Activated gamma-delta T cell (primary cell): ENCODE measurements at regions not wholly inside any gene's neighbourhood (a gene's known extent, or its start where the extent isn't known, plus 50 kb on each side); places are given as distances from the start of the nearest gene placed in this dataset.

ENCODE experiments used
- DNase-seq: peaks from one replicate; lab custom pipeline; 2025; lab: John Stamatoyannopoulos, UW

DNA sequence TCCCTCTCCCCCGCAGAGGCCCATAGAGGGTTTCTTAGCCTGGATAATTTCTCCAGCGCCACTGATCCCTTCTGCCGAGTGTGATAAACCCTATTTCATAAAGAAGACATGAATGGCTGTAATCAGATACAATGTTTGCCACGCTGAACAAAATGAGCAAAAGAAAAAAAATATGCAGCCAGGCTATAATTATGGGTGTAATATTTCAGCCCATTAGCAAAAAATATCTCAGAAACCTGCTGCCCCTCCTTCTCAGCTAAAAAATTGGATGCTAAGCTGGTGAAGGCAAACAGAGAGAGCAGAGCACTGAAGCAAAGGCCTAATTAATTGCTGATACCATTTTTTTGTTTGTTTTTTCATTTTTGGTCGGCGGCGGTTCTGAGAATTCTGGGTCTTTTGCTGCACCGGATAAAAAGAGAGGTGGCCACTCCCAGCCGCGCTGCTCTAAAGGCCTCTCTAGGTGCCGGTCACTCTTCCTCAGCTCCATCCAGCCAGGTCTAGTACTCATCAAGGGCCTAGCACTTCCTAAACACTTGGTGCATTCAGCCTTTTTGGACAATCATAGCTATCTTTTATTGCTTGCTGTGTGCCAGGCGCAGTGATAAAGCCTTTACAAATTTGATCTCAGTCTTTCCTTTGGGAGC, 128.7 kb upstream of the TLE3 start:
- DNase-seq, result no peak

DNA sequence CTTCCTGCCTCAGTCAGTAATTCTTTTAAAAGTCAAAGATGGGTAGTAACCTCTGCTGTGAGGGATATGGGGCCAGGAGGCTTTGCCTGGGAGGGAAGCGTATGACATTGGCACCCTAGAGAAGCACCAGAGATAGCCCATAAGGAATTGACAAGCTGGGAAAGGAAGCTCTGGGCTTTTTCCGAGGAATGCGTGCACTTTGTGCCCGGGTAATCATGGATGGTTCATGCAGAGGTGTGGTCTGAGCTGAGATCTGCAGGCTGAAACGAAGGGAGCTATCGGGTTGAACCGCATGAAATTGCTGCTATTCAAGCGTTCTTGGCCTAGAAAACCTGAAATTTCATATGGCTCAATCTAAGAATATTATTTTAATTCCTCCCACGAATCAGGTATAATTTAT, 127.7 kb upstream of the TLE3 start:
- no peak for DNase-seq

DNA sequence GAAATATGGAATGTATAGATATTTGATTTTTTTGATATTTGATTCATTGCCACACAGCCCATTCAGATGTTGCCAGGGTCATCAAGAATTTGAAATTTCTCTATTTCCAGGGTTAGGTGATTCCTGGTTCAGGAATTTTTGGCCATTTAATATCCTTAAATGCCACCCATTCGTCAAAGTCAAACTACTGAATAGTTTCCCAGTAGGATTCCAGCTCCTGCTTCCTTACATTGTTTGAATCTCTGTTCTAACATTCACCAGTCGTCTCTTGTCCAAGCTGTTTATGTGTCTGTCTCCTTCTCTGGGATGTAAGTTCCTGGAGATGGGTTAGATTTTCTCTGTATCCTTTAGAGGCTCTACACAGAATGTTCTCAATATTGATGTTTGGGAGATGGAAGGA, 124.9 kb upstream of the TLE3 start:
- DNase-seq, result no peak

DNA sequence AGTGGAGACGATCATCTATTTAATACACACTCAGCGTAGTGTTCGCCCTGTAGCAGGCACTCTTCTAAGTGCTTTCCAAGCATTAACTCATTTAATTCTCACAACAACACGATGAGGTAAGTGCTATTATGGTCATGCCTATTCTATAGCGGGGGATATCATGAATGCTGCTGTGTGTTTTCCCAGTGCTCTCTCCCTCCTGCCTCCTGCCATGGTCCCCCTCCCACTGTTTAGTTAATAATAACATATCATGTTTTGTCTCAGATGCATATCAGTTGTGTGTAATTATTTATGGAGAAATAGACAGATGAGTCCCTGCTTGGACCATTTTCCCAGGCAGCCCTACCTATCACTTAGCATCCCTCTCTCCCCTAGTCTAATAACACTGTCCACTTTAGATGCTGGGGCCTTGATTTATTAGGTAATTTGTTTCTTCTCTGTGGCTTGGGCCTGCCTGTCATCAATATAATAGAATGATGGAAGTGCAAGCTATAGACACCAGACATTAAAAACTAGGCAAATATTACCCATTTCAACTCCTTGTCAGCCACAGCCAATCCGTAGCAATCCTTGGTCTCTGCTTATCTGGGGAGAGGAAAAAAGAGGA, 122.9 kb upstream of the TLE3 start:
- no peak for DNase-seq

DNA sequence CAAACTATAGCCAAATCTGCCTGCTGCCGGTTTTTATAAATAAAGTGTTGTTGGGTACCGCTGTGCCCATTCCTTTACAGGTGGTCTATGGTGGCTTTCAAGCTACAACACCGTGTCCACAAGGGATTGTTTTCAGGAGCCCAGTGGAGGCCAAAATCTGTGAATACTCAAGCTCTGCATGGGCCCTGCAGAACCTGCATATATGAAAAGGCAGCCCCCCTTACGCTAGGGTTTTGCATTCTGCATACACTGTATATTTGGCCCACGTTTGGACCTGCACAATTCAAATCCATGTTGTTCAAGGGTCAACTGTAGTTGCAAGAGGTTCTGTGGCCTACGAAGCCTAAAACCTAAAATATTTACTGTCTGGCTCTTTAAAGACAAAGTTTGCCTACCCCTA, 122.2 kb upstream of the TLE3 start:
- DNase-seq, result no peak

DNA sequence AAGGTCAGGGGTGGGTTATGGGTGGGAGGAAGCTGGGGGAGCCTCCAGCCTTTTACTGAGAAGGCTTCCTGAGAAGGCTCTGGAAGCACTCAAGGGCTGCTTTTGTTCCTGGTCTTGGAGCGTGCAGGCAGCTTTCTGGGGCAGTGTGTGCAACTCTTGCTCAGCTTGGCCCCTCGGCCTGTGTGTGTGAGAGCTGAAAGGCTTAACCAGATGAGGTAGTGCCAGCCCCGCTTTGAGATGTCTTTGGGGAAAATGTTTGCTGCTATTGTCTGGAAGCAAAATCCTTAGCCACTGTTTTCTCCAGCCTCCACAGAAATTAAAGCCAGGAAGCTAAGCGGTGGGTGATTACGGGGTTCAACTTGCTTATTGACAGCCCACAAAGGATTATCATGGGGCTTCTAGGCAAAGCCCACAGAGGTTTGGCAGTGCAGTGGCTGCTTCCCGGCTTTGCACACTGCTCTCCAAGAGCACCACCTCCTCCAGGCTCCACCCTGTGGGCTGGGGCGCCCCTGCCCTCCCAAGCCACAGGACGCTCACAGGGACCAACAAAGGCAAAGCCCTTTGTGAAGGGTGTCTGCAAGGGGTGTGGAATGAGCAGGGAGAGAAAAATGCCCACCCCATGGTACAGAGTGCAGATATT, 121.7 kb upstream of the TLE3 start:
- DNase-seq, result no peak

DNA sequence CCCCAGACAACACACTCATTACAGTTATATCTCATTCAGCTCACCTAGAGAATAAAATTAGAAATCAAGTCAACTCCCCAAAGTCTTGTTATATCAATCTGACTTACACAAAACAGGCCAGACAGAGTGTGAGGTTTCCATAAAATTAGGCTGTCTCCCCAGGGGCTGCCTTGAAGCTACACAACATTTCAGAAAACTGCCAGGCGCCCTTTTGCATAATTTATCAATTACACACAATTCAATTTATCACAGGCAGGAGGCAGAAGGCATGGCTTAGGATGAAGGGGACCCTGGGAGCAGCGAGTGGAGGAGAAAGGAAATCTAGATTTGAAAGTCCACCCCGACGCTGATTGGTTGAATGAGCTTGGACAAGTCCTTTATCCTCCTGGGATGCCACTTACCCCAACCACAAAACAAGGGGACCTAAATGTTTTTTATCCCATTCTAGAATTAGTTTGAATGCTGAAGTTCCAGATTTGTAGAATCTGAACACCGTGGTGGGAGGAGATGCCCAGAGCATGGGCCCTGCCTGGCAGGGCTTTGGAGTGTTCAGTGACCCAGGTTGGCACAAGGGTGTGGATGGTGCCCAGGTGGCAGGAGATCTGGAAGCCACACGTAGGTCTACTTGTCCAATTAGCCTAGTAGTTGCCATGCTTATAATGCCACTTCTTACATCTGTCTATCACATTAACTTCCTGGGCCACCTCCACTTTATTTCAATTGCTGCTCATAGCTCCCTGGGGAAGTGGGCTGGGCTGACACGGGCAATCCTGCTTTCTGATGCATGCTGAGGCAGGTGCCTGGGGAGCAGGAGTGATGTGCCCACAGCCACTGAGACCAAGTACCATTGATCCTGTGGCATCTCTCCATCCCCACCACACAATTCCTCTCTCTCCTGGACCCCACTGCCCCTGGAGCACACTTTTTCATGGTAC, 119.8 kb upstream of the TLE3 start:
- no peak for DNase-seq

DNA sequence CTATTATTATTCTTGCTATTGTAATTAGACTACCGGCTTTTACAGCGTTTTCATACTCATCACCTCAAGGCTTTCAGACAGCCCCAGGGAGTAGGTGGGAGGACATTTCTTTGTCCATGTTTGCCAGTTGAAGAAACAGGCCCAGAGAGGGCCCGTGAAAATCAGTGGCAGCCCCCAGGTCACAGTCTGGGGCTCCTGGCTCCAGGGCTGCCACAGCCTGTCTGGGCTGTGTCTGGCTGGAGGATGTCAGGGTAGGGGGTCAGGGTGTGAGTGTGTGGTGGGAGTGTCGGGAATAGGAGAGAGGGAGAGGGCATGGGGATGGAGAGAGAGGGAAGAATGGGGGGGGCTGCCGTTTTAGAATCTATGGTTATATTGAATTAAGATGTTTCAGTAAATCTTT, 118.2 kb upstream of the TLE3 start:
- DNase-seq, result no peak

DNA sequence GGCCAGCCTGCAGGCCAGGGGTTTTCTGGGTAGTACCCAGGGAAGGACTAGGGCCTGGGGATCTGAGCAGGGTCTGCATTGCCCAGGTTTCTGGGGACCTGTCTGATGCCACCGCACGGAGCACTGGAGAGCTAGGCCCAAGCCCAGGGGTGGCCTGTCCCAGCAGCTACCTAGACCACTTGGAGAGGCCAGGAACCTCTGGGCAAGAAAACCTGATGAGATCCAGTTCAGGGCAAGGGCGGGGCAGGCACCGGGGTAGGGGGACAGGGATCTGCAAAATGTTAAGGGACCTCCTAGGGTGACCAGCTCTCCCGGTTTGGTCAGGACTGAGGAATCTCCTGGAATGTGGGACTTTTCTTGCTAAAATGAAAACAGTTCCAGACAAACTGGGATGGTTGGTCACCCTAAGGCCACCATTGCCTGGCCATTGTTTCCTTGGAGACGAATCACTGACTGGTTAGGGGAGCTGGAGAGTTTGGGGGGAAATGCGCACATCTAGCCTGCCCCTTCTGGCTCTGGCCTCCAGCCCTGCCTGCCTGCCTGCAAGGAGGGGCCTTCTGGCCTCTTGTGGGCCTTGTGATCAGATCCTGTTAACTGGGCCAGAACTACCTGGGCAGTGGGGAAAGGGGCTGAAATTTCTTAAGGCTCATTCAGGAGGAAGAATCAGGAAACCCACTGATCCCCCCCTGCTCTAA, 117.4 kb upstream of the TLE3 start:
- no peak for DNase-seq

DNA sequence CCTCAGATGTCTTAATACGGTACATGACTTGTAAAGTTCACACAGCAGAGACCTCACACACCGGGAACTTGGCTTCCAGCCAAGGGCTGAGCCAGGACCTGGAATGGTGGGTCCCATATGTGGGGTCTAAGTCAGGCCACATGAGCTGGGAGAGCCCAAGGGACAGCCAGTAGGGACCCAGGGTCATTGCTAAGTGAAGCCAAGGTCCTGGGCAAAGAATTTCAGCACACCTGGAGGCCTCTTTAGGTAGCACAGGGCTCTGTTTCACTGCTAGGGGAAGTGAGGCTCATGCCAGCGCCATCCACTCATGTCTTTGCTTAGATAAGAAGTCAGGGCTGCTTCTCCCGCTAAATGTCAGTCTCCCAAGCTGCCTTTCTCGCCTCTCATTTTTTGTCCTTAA, 116.6 kb upstream of the TLE3 start:
- no peak for DNase-seq

DNA sequence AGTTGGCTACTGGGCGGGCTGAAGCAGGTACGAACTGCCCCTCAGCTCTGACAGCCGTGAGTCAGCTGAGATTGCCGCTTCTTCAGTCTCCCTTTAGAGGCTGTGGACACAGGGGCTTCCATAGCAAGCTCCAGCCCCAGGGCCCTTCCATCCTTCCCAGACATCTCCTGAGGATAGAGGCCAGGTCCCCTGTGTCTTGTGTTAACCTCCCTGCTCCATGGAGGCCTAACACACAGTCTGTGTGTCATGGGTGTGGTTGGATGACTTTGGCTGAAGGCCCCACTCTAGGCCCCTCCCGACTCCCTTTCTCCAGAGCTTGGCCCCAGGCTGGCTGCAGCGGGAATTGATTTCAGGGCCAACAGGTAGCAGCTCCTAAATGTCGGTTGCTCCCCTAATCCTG, 116.1 kb upstream of the TLE3 start:
- no peak for DNase-seq

DNA sequence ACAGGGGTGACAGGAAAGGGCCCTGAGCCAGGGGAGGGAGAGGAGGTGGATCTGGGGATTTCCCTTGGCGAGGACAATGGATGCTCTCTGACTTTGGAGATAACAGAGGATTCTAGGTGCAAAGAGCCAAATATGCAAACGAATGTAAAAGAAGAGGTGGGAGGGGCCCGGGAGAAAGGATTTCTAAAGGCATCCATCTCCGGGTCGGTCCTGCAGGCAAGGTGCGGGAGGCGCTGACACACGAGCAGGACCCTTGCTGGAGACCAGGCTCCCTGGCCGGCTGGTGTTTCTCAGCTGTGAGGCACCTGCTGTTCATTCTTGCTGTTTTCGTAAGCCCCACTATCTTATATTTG, 115.2 kb upstream of the TLE3 start:
- no peak for DNase-seq

DNA sequence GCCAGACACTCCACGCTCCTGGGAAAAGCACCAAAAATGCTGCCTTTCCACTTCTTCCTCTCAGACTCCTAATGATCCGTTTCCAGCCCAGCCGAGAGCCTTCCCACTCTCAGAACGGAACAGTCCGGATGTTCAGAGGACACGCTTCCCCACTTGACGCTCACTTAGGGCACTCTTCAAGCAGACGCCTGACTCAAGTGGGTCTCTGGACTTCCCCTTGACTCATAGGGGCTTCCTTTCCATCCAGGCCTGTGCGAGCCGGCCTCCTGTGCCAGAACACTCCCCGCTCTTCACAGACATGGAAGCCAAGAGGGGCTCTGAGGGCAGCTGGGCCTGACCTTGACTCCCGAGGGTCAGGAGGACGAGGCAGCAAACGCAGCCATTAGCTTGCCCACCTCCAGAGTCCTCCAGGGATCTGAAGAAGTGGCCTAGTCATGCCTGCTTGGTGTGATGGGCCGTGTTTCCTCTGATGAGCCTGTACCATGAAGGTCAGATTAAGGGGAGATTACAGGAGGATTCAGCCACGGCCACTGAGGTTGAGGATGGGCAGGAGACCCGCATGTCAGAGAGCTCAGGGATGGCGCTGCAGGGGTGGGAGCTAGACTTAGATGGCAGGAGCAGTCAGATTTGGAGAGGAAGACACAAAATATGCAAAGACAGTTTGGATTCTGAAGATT, 114.7 kb upstream of the TLE3 start:
- DNase-seq, result no peak

DNA sequence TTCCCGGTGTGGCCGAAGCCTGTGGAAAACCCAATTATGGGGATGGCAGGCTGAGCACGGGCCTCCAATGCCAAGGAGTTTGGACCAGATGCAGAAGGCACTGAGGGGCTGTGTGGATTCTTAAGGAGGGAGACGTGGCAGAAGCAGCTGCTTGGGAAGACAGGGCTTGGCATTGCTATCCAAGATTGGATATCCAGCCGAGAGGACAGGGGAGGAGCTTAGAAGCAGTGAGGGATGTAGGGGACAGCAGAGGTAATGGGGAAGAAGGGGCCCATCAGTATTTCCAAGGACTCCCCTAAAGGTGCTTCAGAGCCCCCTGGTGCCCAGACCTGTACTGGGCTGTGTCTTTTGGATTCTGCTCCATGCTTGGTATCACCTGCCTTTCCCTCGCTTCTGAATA, 112.8 kb upstream of the TLE3 start:
- DNase-seq, result no peak

DNA sequence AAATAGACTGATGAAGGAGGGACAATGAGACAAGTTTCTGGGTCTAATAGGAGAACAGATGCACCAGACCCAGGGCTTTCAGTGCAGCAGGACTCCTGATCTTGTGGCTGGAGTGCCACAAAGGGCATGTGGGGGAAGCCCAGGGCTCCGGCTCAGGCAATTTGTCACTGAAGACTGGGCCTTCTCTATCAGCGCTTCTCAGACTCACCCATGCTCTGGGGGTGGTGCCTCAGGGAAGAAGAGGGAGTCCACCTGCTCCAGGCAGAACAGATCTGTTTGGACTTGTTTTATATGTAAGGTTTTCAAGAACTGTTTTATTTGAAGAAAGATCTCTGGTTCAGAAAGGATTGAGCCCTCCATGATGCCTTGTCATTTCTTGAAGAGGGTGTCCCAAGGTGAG, 112.4 kb upstream of the TLE3 start:
- no peak for DNase-seq

DNA sequence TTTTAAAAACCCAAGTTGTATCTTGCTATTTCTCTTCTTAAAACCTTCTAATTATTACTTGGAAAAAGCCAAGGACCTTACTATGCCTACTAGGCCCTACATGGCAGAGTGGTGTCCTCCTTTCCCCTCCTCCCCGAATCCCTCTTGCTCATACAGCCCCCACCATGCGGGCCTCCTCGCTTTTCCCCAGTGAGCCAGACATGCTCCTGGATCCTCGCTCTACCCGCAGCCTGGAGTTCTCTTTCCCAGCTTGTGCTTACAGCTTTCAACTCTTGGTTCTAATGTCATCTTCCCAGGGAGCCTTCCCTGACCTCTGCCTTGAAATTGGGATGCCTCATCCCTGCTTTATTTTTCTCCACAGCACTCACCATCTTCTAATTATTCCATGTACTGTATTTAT, 111.8 kb upstream of the TLE3 start:
- no peak for DNase-seq

DNA sequence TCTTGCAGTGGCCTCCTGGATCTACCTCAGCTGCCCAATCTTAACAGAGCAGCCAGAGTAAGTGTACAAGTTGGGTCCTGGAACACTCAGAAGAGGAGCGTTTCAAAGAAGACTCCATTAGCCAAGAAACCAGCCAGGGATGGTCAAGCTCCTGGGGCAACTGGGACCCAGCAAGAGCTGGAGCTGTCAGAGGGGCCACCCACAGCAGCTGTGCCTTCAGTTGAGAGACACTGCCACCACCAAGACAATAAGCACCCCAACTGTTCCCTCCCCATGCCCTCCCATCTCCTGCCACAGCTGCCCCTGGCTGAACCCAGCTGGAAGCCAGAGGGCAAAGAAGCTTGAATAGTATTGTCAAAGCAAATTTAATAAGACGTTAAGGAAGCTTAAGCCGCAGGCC, 110.6 kb upstream of the TLE3 start:
- DNase-seq, result no peak

DNA sequence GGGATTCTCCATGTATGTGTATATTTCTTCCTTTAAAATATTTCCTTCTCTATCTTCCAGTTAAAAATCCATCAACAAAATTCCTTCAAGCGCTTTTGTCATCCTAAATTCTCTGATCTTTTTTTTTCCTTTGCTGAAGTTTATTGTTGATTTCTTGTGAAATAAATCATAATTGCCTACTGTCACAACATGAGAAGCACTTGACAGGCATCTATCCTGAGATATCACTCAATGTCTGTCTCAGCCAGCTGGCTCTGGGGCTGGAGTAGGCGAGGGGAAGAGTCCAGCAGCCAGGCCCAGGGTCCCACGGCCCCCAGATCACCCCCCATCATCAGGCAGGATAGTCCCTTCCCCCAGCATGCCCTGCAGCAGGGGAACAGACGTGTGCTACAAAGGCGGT, 109.0 kb upstream of the TLE3 start:
- DNase-seq, result no peak

DNA sequence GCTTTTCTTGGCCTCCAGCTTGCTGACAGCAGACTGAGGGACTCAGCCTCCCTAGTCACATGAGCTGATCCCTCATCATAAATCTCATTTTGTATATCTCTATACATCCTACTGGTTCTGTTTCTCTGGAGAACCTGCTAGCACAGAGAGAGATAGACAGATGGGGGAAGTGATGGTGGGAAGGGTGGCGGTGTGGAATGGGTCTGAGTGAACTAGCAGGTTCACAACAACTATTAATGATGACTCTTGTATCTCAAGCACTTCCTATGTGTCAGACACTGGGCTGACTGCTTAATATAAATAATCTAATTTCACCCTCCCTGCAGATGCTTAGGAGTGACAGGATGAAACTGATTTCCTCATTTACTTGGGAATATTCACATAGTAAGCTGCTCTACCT, 106.9 kb upstream of the TLE3 start:
- no peak for DNase-seq

DNA sequence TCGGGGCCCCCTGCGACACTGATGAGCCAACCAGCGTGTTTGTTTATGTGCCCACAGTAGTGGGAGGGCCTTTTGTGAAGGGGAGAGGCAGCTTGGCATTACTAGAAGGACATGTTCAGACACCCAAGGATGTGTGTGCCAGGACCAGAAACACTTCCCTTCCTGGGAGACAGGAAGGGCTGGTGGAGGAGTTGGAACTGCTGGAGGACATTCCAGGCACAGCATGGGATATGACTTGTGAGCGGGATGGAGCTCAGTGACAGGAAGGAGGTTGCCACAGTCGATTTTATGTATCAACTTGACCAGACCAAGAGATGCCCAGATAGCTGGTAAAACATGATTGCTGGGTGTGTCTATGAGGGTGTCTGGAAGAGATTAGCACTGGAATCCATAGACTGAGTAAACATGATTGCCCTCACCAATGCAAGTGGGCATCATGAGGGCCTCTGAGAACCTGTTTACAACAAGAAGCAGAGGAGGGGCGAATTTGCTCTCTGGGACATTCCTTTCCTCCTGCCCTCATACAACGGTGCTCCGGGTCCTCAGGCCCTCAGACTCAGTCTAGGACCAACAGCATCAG, 106.4 kb upstream of the TLE3 start:
- no peak for DNase-seq

DNA sequence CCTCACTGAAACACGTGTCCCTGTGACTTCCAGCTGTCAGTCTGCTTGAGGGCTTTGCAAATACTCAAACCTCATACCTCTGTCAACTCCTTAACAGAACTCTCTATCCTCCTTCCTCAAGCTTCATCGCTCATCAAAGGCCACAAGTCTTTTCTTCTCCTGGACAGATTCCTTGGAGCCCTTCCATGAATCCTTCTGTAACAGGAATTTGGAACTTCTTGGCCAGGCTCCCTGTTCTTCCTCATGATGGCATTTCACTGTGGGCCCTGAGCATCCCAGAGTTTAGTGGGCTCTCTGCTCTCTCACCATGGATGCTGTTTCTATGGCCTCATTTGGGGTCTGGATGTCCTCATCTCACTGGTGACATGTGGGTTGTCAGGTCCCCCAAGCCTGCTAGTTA, 105.0 kb upstream of the TLE3 start:
- no peak for DNase-seq
